ENCODE measurements at regions not wholly inside any gene's neighbourhood (a gene's known extent, or its start where the extent isn't known, plus 50 kb on each side); places are given as distances from the start of the nearest gene placed in this dataset.

GRCh38 chr5:109467058-109467457, 57.3 kb upstream of the PJA2 start:
- no peak for DNase-seq

Measured in stimulated activated CD4-positive, alpha-beta T cell treated with anti-CD3 and anti-CD28 coated beads, Interleukin-4, amount 100 ng/mL, for 4 hours (primary cell).